OCI-LY1 (cell line): ENCODE measurements at regions not wholly inside any gene's neighbourhood (a gene's known extent, or its start where the extent isn't known, plus 50 kb on each side); places are given as distances from the start of the nearest gene placed in this dataset.

Experiments
- EZH2 ChIP-seq: fragments of 200-600 bp; sonication (generic), shearing (Covaris generic); IDR thresholded peaks from 2 replicates; pipeline ENCODE4 v1.8.0; 2017; ENCODE audit warnings: borderline replicate concordance, mixed run types, mild to moderate bottlenecking, antibody characterized with exemption, low read length, moderate library complexity, mixed read lengths
- TF ChIP-seq, protein P1 (sequence below): fragments of 200-600 bp; sonication (generic), shearing (Covaris generic); IDR thresholded peaks from 2 replicates; pipeline ENCODE4 v1.5.1; 2017; ENCODE audit warnings: mild to moderate bottlenecking, antibody characterized with exemption, low read length, moderate library complexity, mixed read lengths

DNA sequence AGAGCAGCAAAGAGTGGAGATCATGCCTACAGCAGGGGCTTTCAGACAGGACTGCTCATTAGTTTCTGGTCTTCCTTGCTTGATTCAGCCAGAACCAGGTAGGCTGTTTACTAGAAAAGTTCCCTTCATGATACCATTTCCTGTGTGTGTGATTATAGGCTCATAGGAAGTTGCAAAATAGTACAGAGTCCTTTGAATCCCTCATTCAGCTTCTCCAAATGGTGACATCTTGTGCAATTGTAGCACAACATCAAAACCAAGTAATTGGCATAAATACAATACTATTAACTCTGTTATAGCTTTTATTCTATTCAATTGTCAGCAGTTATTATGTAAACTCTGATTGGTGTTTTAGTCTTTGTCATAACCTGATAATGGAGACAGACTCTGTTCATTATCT lies 347.3 kb upstream of the CDH4 start:
- TF ChIP-seq, protein P1, sequence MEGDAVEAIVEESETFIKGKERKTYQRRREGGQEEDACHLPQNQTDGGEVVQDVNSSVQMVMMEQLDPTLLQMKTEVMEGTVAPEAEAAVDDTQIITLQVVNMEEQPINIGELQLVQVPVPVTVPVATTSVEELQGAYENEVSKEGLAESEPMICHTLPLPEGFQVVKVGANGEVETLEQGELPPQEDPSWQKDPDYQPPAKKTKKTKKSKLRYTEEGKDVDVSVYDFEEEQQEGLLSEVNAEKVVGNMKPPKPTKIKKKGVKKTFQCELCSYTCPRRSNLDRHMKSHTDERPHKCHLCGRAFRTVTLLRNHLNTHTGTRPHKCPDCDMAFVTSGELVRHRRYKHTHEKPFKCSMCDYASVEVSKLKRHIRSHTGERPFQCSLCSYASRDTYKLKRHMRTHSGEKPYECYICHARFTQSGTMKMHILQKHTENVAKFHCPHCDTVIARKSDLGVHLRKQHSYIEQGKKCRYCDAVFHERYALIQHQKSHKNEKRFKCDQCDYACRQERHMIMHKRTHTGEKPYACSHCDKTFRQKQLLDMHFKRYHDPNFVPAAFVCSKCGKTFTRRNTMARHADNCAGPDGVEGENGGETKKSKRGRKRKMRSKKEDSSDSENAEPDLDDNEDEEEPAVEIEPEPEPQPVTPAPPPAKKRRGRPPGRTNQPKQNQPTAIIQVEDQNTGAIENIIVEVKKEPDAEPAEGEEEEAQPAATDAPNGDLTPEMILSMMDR, result no peak
- TF ChIP-seq EZH2, result no peak
